K562 (cell line): ENCODE measurements at regions not wholly inside any gene's neighbourhood (a gene's known extent, or its start where the extent isn't known, plus 50 kb on each side); places are given as distances from the start of the nearest gene placed in this dataset.

Experiments used
- ATAC-seq: fragments of 200-7000 bp; cut with Tn5 transposase; 3 replicates; pipeline ENCODE4 v1.9.1; 2020; ENCODE audit warnings: moderate library complexity
- BruUV-seq: library from RNA; stranded (reverse); fragments of 400-500 nt; replicated peaks from 2 replicates; lab custom pipeline; 2021; lab: Mats Ljungman, UMichigan
- CTCF ChIA-PET: fragments of 300-600 bp; formaldehyde crosslinking; extraction: SDS; loops from one replicate; lab custom pipeline; 2021; ENCODE audit warnings: low intra/inter-chr PET ratio; lab: Yijun Ruan, JAX
- POLR2A ChIA-PET: fragments of 300-600, 350-650 bp; sonication (Branson Sonifier 250); formaldehyde crosslinking; extraction: SDS; loops from one replicate; lab custom pipeline; 2021; ENCODE audit warnings: antibody characterized with exemption, inconsistent platforms; lab: Yijun Ruan, JAX
- DNase-seq, 4 experiments: peaks; one replicate each; pipeline versions ENCODE4 v3.0.0 to v3.0.0-alpha.2; 2011 to 2018; ENCODE audit warnings: low spot score in 3 of 4, mixed read lengths in 3 of 4; ENCODE audit errors: extremely low read depth in 1 of 4
- FAIRE-seq: peaks from 2 replicates; lab custom pipeline; 2011; peaks lifted over from hg19 to GRCh38; lab: Jason Lieb, UNC
- H2AFZ ChIP-seq: 2 replicates; pipeline ENCODE4 v1.6.0; 2011; ENCODE audit warnings: low read depth, low read length, control low read depth, inconsistent platforms
- H3K27ac ChIP-seq: fragments of 200-600 bp; 3 replicates; pipeline ENCODE4 v1.8.0; 2011; ENCODE audit warnings: low read depth, mild to moderate bottlenecking, control low read depth, inconsistent platforms, low read length, moderate library complexity, mixed read lengths; ENCODE audit errors: extremely low read depth
- H3K27me3 ChIP-seq, 2 experiments: fragments of 300-600 bp in 1 of 2; 2 replicates in 1 of 2; 3 replicates in 1 of 2; pipeline versions ENCODE4 v1.6.0 to v1.8.0; 2011; ENCODE audit warnings: inconsistent platforms in 2 of 2, low read length in 2 of 2, mild to moderate bottlenecking in 1 of 2, mixed read lengths in 1 of 2, moderate library complexity in 1 of 2; ENCODE audit not compliant: control insufficient read depth in 2 of 2, insufficient read depth in 2 of 2
- H3K36me3 ChIP-seq: fragments of 300-600 bp; 3 replicates; pipeline ENCODE4 v1.8.0; 2011; ENCODE audit warnings: mild to moderate bottlenecking, low read length, inconsistent platforms; ENCODE audit not compliant: control insufficient read depth, insufficient read depth
- H3K4me1 ChIP-seq, 2 experiments: fragments of 200-600 bp in 1 of 2; replicated peaks in 1 of 2; 2 replicates in 1 of 2; 3 replicates in 1 of 2; pipeline versions ENCODE4 v1.5.1 to v1.8.0; 2011; ENCODE audit warnings: inconsistent platforms in 2 of 2, low read length in 2 of 2, mild to moderate bottlenecking in 1 of 2, mixed read lengths in 1 of 2, moderate library complexity in 1 of 2; ENCODE audit not compliant: control insufficient read depth in 2 of 2, insufficient read depth in 2 of 2
- H3K4me2 ChIP-seq: 2 replicates; pipeline ENCODE4 v1.6.1; 2011; ENCODE audit warnings: low read length, control low read depth, inconsistent platforms, mixed read lengths; ENCODE audit not compliant: insufficient read depth
- H3K4me3 ChIP-seq: fragments of 200-600 bp; sonication (generic), shearing (Covaris generic); 2 replicates; pipeline ENCODE4 v1.5.1; 2016; ENCODE audit warnings: control low read depth, inconsistent platforms
- H3K79me2 ChIP-seq: fragments of 200-600 bp; 3 replicates; pipeline ENCODE4 v1.8.0; 2011; ENCODE audit warnings: low read length, inconsistent platforms; ENCODE audit not compliant: control insufficient read depth, insufficient read depth
- H3K9ac ChIP-seq, 2 experiments: 2 replicates each; pipeline versions ENCODE4 v1.6.0 to v1.6.1; 2011; ENCODE audit warnings: low read depth in 2 of 2, low read length in 2 of 2, control low read depth in 1 of 2, inconsistent platforms in 1 of 2, mild to moderate bottlenecking in 1 of 2, mixed read lengths in 1 of 2; ENCODE audit not compliant: insufficient read depth in 1 of 2
- H3K9me1 ChIP-seq: one replicate; pipeline ENCODE4 v1.6.0; 2011; ENCODE audit warnings: inconsistent platforms, mild to moderate bottlenecking, low read length, moderate library complexity; ENCODE audit not compliant: control insufficient read depth, insufficient read depth
- H3K9me3 ChIP-seq: replicated peaks from 2 replicates; pipeline ENCODE4 v1.5.1; 2011; ENCODE audit warnings: low read depth, low read length, inconsistent platforms; ENCODE audit not compliant: control insufficient read depth, insufficient read depth
- H4K20me1 ChIP-seq: replicated peaks from 2 replicates; pipeline ENCODE4 v1.6.1; 2011; ENCODE audit warnings: low read length, inconsistent platforms, mixed read lengths; ENCODE audit not compliant: control insufficient read depth, insufficient read depth
- COPS2 ChIP-seq: fragments of 450-650 bp; conservative IDR thresholded peaks from 2 replicates; pipeline ENCODE4 v1.6.1; 2016; ENCODE audit warnings: mild to moderate bottlenecking, moderate library complexity
- NFE2 ChIP-seq: IDR thresholded peaks from 2 replicates; pipeline ENCODE4 v1.6.1; 2014; ENCODE audit warnings: antibody characterized with exemption, low read depth
- ZNF217 ChIP-seq: sonication (generic); formaldehyde crosslinking; IDR thresholded peaks from 2 replicates; pipeline ENCODE4 v1.8.0; 2022; ENCODE audit warnings: mild to moderate bottlenecking, missing genetic modification reagents
- WGBS: fragments of 100-300 bp; shearing (Covaris generic); methylation state at CpG from one replicate; pipeline ENCODE4 v1.1.6; 2016; ENCODE audit warnings: low coverage, mixed read lengths; ENCODE audit not compliant: insufficient coverage; ENCODE audit errors: missing lambda C conversion rate; 5-methylcytosine and 5-hydroxymethylcytosine counted together
- in situ Hi-C: fragments of 300-500 bp; cut with MboI; formaldehyde crosslinking; loops from 4 replicates; pipeline ENCODE4 v1.15.0; 2018; ENCODE audit warnings: inconsistent platforms, mixed read lengths
- intact Hi-C: fragments of 100-400 bp; cut with micrococcal nuclease; formaldehyde crosslinking; loops from 2 replicates; pipeline ENCODE4 v1.14.2; 2022

GRCh38 chr13:34762312-34762711, 179.8 kb upstream of the NBEA start:
- DNase-seq (no peak), ATAC-seq (no peak)
- POLR2A ChIA-PET: no interaction called here
- H3K4me3 ChIP-seq: no peak overlapping the region
- H3K4me2 ChIP-seq: no peak overlapping the region
- WGBS: 0% methylated on average over 2 of the region's 2 CpGs
- H3K79me2 ChIP-seq: no peaks in the 10 kb centered on the region
- no peaks in the 10 kb centered on the region for H3K27me3 ChIP-seq
- BruUV-seq: no TSS peak
- intact Hi-C loops: no loop called here
- TF ChIP-seq NFE2 (no peak), COPS2 (no peak)
- TF ChIP-seq, all 486 proteins: peak for 0
- H3K9me3 ChIP-seq: no peaks in the 10 kb centered on the region
- CTCF ChIA-PET: no interaction called here
- in situ Hi-C loops: no loop called here
- no peak overlapping the region for H2AFZ ChIP-seq
- no peak for FAIRE-seq
- no peak overlapping the region for H3K27ac ChIP-seq
- no peaks in the 10 kb centered on the region for H3K4me1 ChIP-seq
- H3K9me1 ChIP-seq: no peaks in the 10 kb centered on the region
- H4K20me1 ChIP-seq: no peaks in the 10 kb centered on the region
- H3K36me3 ChIP-seq: no peaks in the 10 kb centered on the region
- H3K9ac ChIP-seq: no peak overlapping the region

DNA sequence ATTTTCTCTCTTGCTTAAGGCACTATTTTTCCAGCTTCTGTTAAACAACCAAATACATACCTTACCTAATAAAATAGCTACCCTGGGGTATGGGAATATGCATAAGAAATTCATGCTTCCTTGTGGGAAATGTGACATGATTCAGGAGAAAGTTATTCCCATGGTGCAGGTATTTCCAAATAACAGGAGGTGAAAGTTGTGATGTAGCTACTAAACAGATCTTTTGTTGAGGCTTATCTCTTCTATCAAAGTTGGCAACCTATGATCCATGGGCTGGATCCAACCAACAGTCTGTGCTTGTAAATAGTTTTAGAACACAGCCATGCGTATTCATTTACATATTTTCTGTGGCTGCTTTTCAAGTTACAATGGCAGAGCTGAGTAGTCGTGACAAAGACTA, 177.8 kb upstream of the NBEA start:
- Histone ChIP-seq H3K27ac (no peak overlapping the region), H3K4me2 (no peak overlapping the region), H3K4me3 (no peak overlapping the region), H3K79me2 (no peaks in the 10 kb centered on the region), H2AFZ (no peak overlapping the region), H4K20me1 (no peaks in the 10 kb centered on the region), H3K9me3 (no peaks in the 10 kb centered on the region), H3K4me1 (no peaks in the 10 kb centered on the region), H3K36me3 (no peaks in the 10 kb centered on the region), H3K9ac (no peak overlapping the region), H3K27me3 (no peaks in the 10 kb centered on the region), H3K9me1 (no peaks in the 10 kb centered on the region)
- ATAC-seq (no peak), FAIRE-seq (no peak), DNase-seq (no peak)
- ChIA-PET POLR2A (no interaction called here), CTCF (no interaction called here)
- WGBS: 0% methylated on average over 2 of the region's 2 CpGs
- TF ChIP-seq ZNF217: no peak
- intact Hi-C loops (no loop called here), in situ Hi-C loops (no loop called here)
- BruUV-seq: no TSS peak
